Liver (tissue), 3 donors: ENCODE measurements at regions not wholly inside any gene's neighbourhood (a gene's known extent, or its start where the extent isn't known, plus 50 kb on each side); places are given as distances from the start of the nearest gene placed in this dataset.

Source experiments
- ATF3 ChIP-seq: IDR thresholded peaks from 2 replicates; pipeline ENCODE4 v1.6.1; 2016; ENCODE audit warnings: antibody characterized with exemption
- CTCF ChIP-seq: fragments of 150-350 bp; IDR thresholded peaks from 2 replicates; pipeline ENCODE4 v1.5.1; 2017; ENCODE audit warnings: improper control_type of control experiment, low read depth, low read length; ENCODE audit not compliant: missing input control
- FOXA1 ChIP-seq: IDR thresholded peaks from 2 replicates; pipeline ENCODE4 v1.6.1; 2016; ENCODE audit warnings: antibody characterized with exemption
- GABPA ChIP-seq, 2 donors: IDR thresholded peaks in 1 of 2; conservative IDR thresholded peaks in 1 of 2; 2 replicates each; pipeline ENCODE4 v1.6.1; 2016; ENCODE audit warnings: antibody characterized with exemption in 2 of 2, mild to moderate bottlenecking in 1 of 2, moderate library complexity in 1 of 2
- JUND ChIP-seq, 2 donors: IDR thresholded peaks; 2 replicates each; pipeline ENCODE4 v1.6.1; 2016; ENCODE audit warnings: antibody characterized with exemption in 2 of 2
- NR2F2 ChIP-seq: IDR thresholded peaks from 2 replicates; pipeline ENCODE4 v1.6.1; 2016; ENCODE audit warnings: antibody characterized with exemption
- RAD21 ChIP-seq, 2 donors: IDR thresholded peaks; 2 replicates each; pipeline ENCODE4 v1.6.1; 2016; ENCODE audit warnings: antibody characterized with exemption in 2 of 2, mild to moderate bottlenecking in 2 of 2
- REST ChIP-seq: IDR thresholded peaks from 2 replicates; pipeline ENCODE4 v1.6.1; 2016; ENCODE audit warnings: antibody characterized with exemption, mild to moderate bottlenecking
- SP1 ChIP-seq: IDR thresholded peaks from 2 replicates; pipeline ENCODE4 v1.6.1; 2018; ENCODE audit warnings: antibody characterized with exemption, mild to moderate bottlenecking
- TAF1 ChIP-seq: conservative IDR thresholded peaks from 2 replicates; pipeline ENCODE4 v1.6.1; 2016; ENCODE audit warnings: antibody characterized with exemption, mild to moderate bottlenecking
- YY1 ChIP-seq: IDR thresholded peaks from 2 replicates; pipeline ENCODE4 v1.6.1; 2016; ENCODE audit warnings: antibody characterized with exemption, mild to moderate bottlenecking
- ZBTB33 ChIP-seq: IDR thresholded peaks from 2 replicates; pipeline ENCODE4 v1.6.1; 2016; ENCODE audit warnings: antibody characterized with exemption
- donor health status: healthy.
- donor health status: healthy.

GRCh38 chr9:110125763-110126351 lies 82.1 kb downstream of the C9orf152 start:
- TF ChIP-seq CTCF: no peak
- no peak for TF ChIP-seq REST
- no peak for TF ChIP-seq JUND (IDR thresholded peaks at IDR 0.05)
- no peak for TF ChIP-seq ATF3
- TF ChIP-seq TAF1: no peak
- TF ChIP-seq SP1: no peak
- no peak for TF ChIP-seq GABPA (IDR thresholded peaks at IDR 0.05 in 1 of 2, conservative IDR thresholded peaks at IDR 0.05 in 1 of 2)
- TF ChIP-seq YY1: no peak
- no peak for TF ChIP-seq FOXA1
- no peak for TF ChIP-seq NR2F2
- TF ChIP-seq ZBTB33: no peak
- TF ChIP-seq RAD21 (IDR thresholded peaks at IDR 0.05): no peak
